ENCODE measurements at regions not wholly inside any gene's neighbourhood (a gene's known extent, or its start where the extent isn't known, plus 50 kb on each side); places are given as distances from the start of the nearest gene placed in this dataset.

GRCh38 chr13:85163063-85163462 is 636.2 kb downstream of the SLITRK6 start:
- DNase-seq, result no peak
- H3K27ac ChIP-seq, result no peak overlapping the region

DNA sequence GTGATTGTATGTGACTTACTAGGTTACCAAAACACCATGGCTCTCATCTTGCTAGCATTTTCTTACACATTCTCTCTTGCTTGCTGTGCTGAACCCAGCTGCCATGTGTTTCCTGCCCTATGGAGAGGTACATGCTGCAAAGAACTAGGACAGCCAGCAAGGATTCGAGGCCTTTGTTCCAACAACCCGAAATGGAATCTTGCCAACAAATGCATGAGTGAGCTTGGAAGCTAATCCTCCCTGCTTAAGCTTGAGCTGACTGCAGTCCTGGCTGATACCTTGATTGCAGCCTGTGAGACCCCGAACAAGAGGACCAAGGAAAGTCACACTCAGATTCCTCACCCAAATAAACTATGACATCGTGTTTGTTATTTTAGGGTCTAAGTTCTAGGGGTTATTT is 651.2 kb downstream of the SLITRK6 start:
- H3K4me1 ChIP-seq (ENCODE audit: insufficient read depth), result no peaks in the 10 kb centered on the region
- intact Hi-C loops (cut with DNase I), result no loop called here
- WGBS, 3 donors, result 51 to 70% (median 64%) methylated on average over 4 of the region's 4 CpGs
- TF ChIP-seq EP300 (IDR thresholded peaks at IDR 0.05) (no peak), POLR2A (IDR thresholded peaks at IDR 0.05) (no peak)
- TF ChIP-seq, protein P1, sequence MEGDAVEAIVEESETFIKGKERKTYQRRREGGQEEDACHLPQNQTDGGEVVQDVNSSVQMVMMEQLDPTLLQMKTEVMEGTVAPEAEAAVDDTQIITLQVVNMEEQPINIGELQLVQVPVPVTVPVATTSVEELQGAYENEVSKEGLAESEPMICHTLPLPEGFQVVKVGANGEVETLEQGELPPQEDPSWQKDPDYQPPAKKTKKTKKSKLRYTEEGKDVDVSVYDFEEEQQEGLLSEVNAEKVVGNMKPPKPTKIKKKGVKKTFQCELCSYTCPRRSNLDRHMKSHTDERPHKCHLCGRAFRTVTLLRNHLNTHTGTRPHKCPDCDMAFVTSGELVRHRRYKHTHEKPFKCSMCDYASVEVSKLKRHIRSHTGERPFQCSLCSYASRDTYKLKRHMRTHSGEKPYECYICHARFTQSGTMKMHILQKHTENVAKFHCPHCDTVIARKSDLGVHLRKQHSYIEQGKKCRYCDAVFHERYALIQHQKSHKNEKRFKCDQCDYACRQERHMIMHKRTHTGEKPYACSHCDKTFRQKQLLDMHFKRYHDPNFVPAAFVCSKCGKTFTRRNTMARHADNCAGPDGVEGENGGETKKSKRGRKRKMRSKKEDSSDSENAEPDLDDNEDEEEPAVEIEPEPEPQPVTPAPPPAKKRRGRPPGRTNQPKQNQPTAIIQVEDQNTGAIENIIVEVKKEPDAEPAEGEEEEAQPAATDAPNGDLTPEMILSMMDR (IDR thresholded peaks at IDR 0.05), result no peak
- H3K36me3 ChIP-seq, result no peaks in the 10 kb centered on the region
- H3K27me3 ChIP-seq, result no peaks in the 10 kb centered on the region
- no peak overlapping the region for H3K4me3 ChIP-seq
- no peak for DNase-seq
- H3K27ac ChIP-seq, result no peak overlapping the region
- H3K9me3 ChIP-seq, result no peaks in the 10 kb centered on the region

More at GRCh38 chr13:85163063-85163462, 636.2 kb downstream of the SLITRK6 start:
- intact Hi-C loops (cut with DNase I), result no loop called here
- H3K27me3 ChIP-seq, result no peaks in the 10 kb centered on the region
- TF ChIP-seq POLR2A (IDR thresholded peaks at IDR 0.05) (no peak), EP300 (IDR thresholded peaks at IDR 0.05) (no peak)
- TF ChIP-seq, protein P1 (IDR thresholded peaks at IDR 0.05), result no peak
- no peaks in the 10 kb centered on the region for H3K36me3 ChIP-seq
- H3K4me3 ChIP-seq, result no peak overlapping the region
- WGBS, 3 donors, result 87 to 92% (median 91%) methylated on average over 2 of the region's 2 CpGs
- H3K4me1 ChIP-seq (ENCODE audit: insufficient read depth), result no peaks in the 10 kb centered on the region
- no peaks in the 10 kb centered on the region for H3K9me3 ChIP-seq

GRCh38 chr13:85142351-85142927 is 656.8 kb downstream of the SLITRK6 start:
- H3K4me3 ChIP-seq, result no peak overlapping the region
- WGBS, 3 donors, result 43 to 58% (median 57%) methylated on average over 2 of the region's 2 CpGs
- H3K36me3 ChIP-seq, result no peaks in the 10 kb centered on the region
- no peak overlapping the region for H3K27ac ChIP-seq
- H3K4me1 ChIP-seq (ENCODE audit: insufficient read depth), result no peaks in the 10 kb centered on the region
- H3K27me3 ChIP-seq, result no peaks in the 10 kb centered on the region
- no peak for TF ChIP-seq EP300 (IDR thresholded peaks at IDR 0.05)
- no peak for TF ChIP-seq POLR2A (IDR thresholded peaks at IDR 0.05)
- TF ChIP-seq, protein P1 (IDR thresholded peaks at IDR 0.05), result no peak
- intact Hi-C loops (cut with DNase I), result no loop called here
- no peak for DNase-seq
- no peaks in the 10 kb centered on the region for H3K9me3 ChIP-seq

DNA sequence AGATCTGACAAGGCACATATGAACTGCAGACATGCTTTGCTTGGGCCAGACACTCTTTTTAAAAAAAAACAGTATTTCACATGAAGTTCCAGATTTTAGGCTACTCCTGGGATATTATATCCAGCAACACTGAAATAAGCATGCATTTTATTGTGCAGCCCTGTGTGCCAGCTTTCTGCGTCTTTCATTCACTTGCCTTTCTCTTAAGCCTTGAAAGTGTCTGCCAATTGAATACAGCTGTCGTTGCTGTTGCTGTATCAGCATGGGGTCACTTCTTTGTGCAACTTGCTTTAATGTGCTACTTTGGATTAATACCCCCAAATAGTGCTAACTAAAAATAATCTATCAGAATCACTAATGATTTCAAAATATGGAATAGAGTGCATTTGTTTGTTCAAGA is 657.8 kb downstream of the SLITRK6 start:
- intact Hi-C loops (cut with DNase I), result no loop called here
- Histone ChIP-seq H3K27me3 (no peaks in the 10 kb centered on the region), H3K9me3 (no peaks in the 10 kb centered on the region), H3K4me1 (ENCODE audit: insufficient read depth) (no peaks in the 10 kb centered on the region), H3K36me3 (no peaks in the 10 kb centered on the region), H3K27ac (no peak overlapping the region), H3K4me3 (no peak overlapping the region)
- 53 to 76% (median 63%) methylated on average over 2 of the region's 2 CpGs for WGBS, 3 donors
- no peak for DNase-seq
- no peak for TF ChIP-seq POLR2A (IDR thresholded peaks at IDR 0.05)
- TF ChIP-seq EP300 (IDR thresholded peaks at IDR 0.05), result no peak

- Histone ChIP-seq H3K4me3 (no peak overlapping the region), H3K27me3 (no peaks in the 10 kb centered on the region), H3K4me1 (ENCODE audit: insufficient read depth) (no peaks in the 10 kb centered on the region), H3K9me3 (no peaks in the 10 kb centered on the region), H3K36me3 (no peaks in the 10 kb centered on the region), H3K27ac (no peak overlapping the region)
- intact Hi-C loops (cut with DNase I), result no loop called here
- TF ChIP-seq POLR2A (IDR thresholded peaks at IDR 0.05) (no peak), EP300 (IDR thresholded peaks at IDR 0.05) (no peak)
- TF ChIP-seq, protein P1 (IDR thresholded peaks at IDR 0.05), result no peak
- 57 to 76% (median 71%) methylated on average over 1 of the region's 1 CpG for WGBS, 3 donors
- no peak for DNase-seq
These were observed 659.0 kb downstream of the SLITRK6 start for GRCh38 chr13:85140192-85140591.
